Natural killer cell treated with Interleukin-12 subunit alpha and Interleukin-12 subunit beta and Interleukin-15 and Interleukin-18, amount 100 ng/mL, for 72 hours (primary cell): ENCODE measurements at regions not wholly inside any gene's neighbourhood (a gene's known extent, or its start where the extent isn't known, plus 50 kb on each side); places are given as distances from the start of the nearest gene placed in this dataset.

Source experiments
- ATAC-seq, 2 donors: fragments of 150-1000 bp; cut with Tn5 transposase in 1 of 2; sonication (Bioruptor Pico), chemical (Tn5 transposase) in 1 of 2; 2 replicates each; pipeline ENCODE4 v1.10.0; 2021
- DNase-seq: peaks from one replicate; pipeline ENCODE4 v3.0.0; 2022; ENCODE audit warnings: low spot score
- H3K27ac Mint-ChIP-seq, 2 donors: 1 replicate in 1 of 2; 2 replicates in 1 of 2; pipeline ENCODE4 v1.8.0; 2022; ENCODE audit warnings: mixed read lengths in 2 of 2, mild to moderate bottlenecking in 1 of 2, moderate library complexity in 1 of 2
- H3K27me3 Mint-ChIP-seq, 2 donors: 1 replicate in 1 of 2; 2 replicates in 1 of 2; pipeline ENCODE4 v1.8.0; 2022; ENCODE audit warnings: mixed read lengths in 2 of 2
- H3K36me3 Mint-ChIP-seq: one replicate; pipeline ENCODE4 v1.8.0; 2022; ENCODE audit warnings: mixed read lengths
- H3K4me1 Mint-ChIP-seq, 2 donors: 1 replicate in 1 of 2; 2 replicates in 1 of 2; pipeline ENCODE4 v1.8.0; 2022; ENCODE audit warnings: low read depth in 2 of 2, mixed read lengths in 2 of 2, mild to moderate bottlenecking in 1 of 2
- H3K4me3 Mint-ChIP-seq: one replicate; pipeline ENCODE4 v1.8.0; 2022; ENCODE audit warnings: mixed read lengths
- H3K9me3 Mint-ChIP-seq: 2 replicates; pipeline ENCODE4 v1.8.0; 2022; ENCODE audit warnings: mixed read lengths

GRCh38 chrX:10722851-10723250, 102.5 kb upstream of the MID1 start:
- Mint-ChIP-seq H3K4me3 (no peak overlapping the region), H3K36me3 (no peaks in the 10 kb centered on the region), H3K27me3 (no peaks in the 10 kb centered on the region), H3K27ac (no peak overlapping the region), H3K4me1 (no peaks in the 10 kb centered on the region), H3K9me3 (no peaks in the 10 kb centered on the region)
- no peak for DNase-seq
- no peak for ATAC-seq

- H3K27ac Mint-ChIP-seq = no peak overlapping the region
- DNase-seq (no peak), ATAC-seq (no peak)
- H3K4me1 Mint-ChIP-seq = no peaks in the 10 kb centered on the region
- H3K36me3 Mint-ChIP-seq = no peaks in the 10 kb centered on the region
- H3K4me3 Mint-ChIP-seq = no peak overlapping the region
- no peaks in the 10 kb centered on the region for H3K27me3 Mint-ChIP-seq
- no peaks in the 10 kb centered on the region for H3K9me3 Mint-ChIP-seq
These were observed 104.7 kb upstream of the MID1 start for GRCh38 chrX:10725071-10725470.

GRCh38 chrX:10726647-10727046, 106.3 kb upstream of the MID1 start:
- ATAC-seq (no peak), DNase-seq (no peak)
- Mint-ChIP-seq H3K4me1 (no peaks in the 10 kb centered on the region), H3K27me3 (no peaks in the 10 kb centered on the region), H3K4me3 (no peak overlapping the region), H3K27ac (no peak overlapping the region), H3K9me3 (no peaks in the 10 kb centered on the region), H3K36me3 (no peaks in the 10 kb centered on the region)

GRCh38 chrX:10728806-10729389, 108.5 kb upstream of the MID1 start:
- Mint-ChIP-seq H3K4me1 (no peaks in the 10 kb centered on the region), H3K4me3 (no peak overlapping the region), H3K27me3 (peaks cover 0 to under 1% of the 10 kb centered on the region in 2 donors), H3K9me3 (no peaks in the 10 kb centered on the region), H3K27ac (no peak overlapping the region), H3K36me3 (no peaks in the 10 kb centered on the region)
- ATAC-seq = no peak
- DNase-seq = no peak

GRCh38 chrX:10739426-10739825, 119.0 kb upstream of the MID1 start:
- DNase-seq (no peak), ATAC-seq (no peak)
- Mint-ChIP-seq H3K36me3 (no peaks in the 10 kb centered on the region), H3K4me1 (no peaks in the 10 kb centered on the region), H3K27ac (no peak overlapping the region), H3K9me3 (no peaks in the 10 kb centered on the region), H3K4me3 (no peak overlapping the region), H3K27me3 (peaks cover 0 to 4% of the 10 kb centered on the region in 2 donors)

- DNase-seq = no peak
- H3K9me3 Mint-ChIP-seq = no peaks in the 10 kb centered on the region
- no peak overlapping the region for H3K27ac Mint-ChIP-seq
- H3K27me3 Mint-ChIP-seq = peaks cover 0 to 8% of the 10 kb centered on the region in 2 donors
- H3K36me3 Mint-ChIP-seq = no peaks in the 10 kb centered on the region
- ATAC-seq = no peak
- H3K4me3 Mint-ChIP-seq = no peak overlapping the region
- no peaks in the 10 kb centered on the region for H3K4me1 Mint-ChIP-seq
These were observed 120.6 kb upstream of the MID1 start for GRCh38 chrX:10741003-10741402.

GRCh38 chrX:10741550-10741949, 121.2 kb upstream of the MID1 start:
- no peaks in the 10 kb centered on the region for H3K4me1 Mint-ChIP-seq
- no peak for DNase-seq
- no peak overlapping the region for H3K4me3 Mint-ChIP-seq
- H3K9me3 Mint-ChIP-seq = no peaks in the 10 kb centered on the region
- H3K27ac Mint-ChIP-seq = no peak overlapping the region
- H3K36me3 Mint-ChIP-seq = no peaks in the 10 kb centered on the region
- peaks cover 0 to 8% of the 10 kb centered on the region in 2 donors for H3K27me3 Mint-ChIP-seq
- no peak for ATAC-seq

GRCh38 chrX:10743476-10743875, 123.1 kb upstream of the MID1 start:
- Mint-ChIP-seq H3K27me3 (peaks cover 0 to 8% of the 10 kb centered on the region in 2 donors), H3K36me3 (no peaks in the 10 kb centered on the region), H3K4me1 (no peaks in the 10 kb centered on the region), H3K4me3 (no peak overlapping the region), H3K9me3 (no peaks in the 10 kb centered on the region), H3K27ac (no peak overlapping the region)
- DNase-seq (no peak), ATAC-seq (no peak)

- no peak overlapping the region for H3K4me3 Mint-ChIP-seq
- H3K36me3 Mint-ChIP-seq = no peaks in the 10 kb centered on the region
- no peak overlapping the region for H3K27ac Mint-ChIP-seq
- ATAC-seq = no peak
- H3K4me1 Mint-ChIP-seq = no peaks in the 10 kb centered on the region
- no peak for DNase-seq
- no peaks in the 10 kb centered on the region for H3K9me3 Mint-ChIP-seq
- H3K27me3 Mint-ChIP-seq = peaks cover 0 to 8% of the 10 kb centered on the region in 2 donors
These were observed 123.6 kb upstream of the MID1 start for GRCh38 chrX:10744007-10744406.

GRCh38 chrX:10747975-10748374, 127.6 kb upstream of the MID1 start:
- no peak for DNase-seq
- ATAC-seq = no peak
- H3K9me3 Mint-ChIP-seq = no peaks in the 10 kb centered on the region
- no peak overlapping the region for H3K4me3 Mint-ChIP-seq
- H3K27ac Mint-ChIP-seq = no peak overlapping the region
- H3K36me3 Mint-ChIP-seq = no peaks in the 10 kb centered on the region
- no peaks in the 10 kb centered on the region for H3K4me1 Mint-ChIP-seq
- H3K27me3 Mint-ChIP-seq = peaks cover 0 to 10% of the 10 kb centered on the region in 2 donors

GRCh38 chrX:10749113-10749512, 128.7 kb upstream of the MID1 start:
- no peaks in the 10 kb centered on the region for H3K36me3 Mint-ChIP-seq
- DNase-seq = no peak
- no peaks in the 10 kb centered on the region for H3K4me1 Mint-ChIP-seq
- no peak overlapping the region for H3K27ac Mint-ChIP-seq
- ATAC-seq = no peak
- H3K9me3 Mint-ChIP-seq = no peaks in the 10 kb centered on the region
- H3K4me3 Mint-ChIP-seq = no peak overlapping the region
- H3K27me3 Mint-ChIP-seq = peaks cover 0 to 10% of the 10 kb centered on the region in 2 donors

- no peaks in the 10 kb centered on the region for H3K4me1 Mint-ChIP-seq
- no peaks in the 10 kb centered on the region for H3K9me3 Mint-ChIP-seq
- DNase-seq (no peak), ATAC-seq (no peak)
- no peaks in the 10 kb centered on the region for H3K36me3 Mint-ChIP-seq
- H3K27ac Mint-ChIP-seq = no peak overlapping the region
- no peak overlapping the region for H3K4me3 Mint-ChIP-seq
- H3K27me3 Mint-ChIP-seq = peaks cover 0 to 9% of the 10 kb centered on the region in 2 donors
These were observed 130.2 kb upstream of the MID1 start for GRCh38 chrX:10750581-10750980.

GRCh38 chrX:10753116-10753515, 132.7 kb upstream of the MID1 start:
- no peak for DNase-seq

GRCh38 chrX:10754445-10754844, 134.1 kb upstream of the MID1 start:
- Mint-ChIP-seq H3K9me3 (no peaks in the 10 kb centered on the region), H3K4me3 (no peak overlapping the region), H3K36me3 (no peaks in the 10 kb centered on the region), H3K4me1 (no peaks in the 10 kb centered on the region), H3K27me3 (peaks cover 0 to 4% of the 10 kb centered on the region in 2 donors), H3K27ac (no peak overlapping the region)
- ATAC-seq = no peak
- DNase-seq = no peak

More at GRCh38 chrX:10753116-10753515, 132.7 kb upstream of the MID1 start:
- Mint-ChIP-seq H3K4me1 (no peaks in the 10 kb centered on the region), H3K4me3 (no peak overlapping the region), H3K27me3 (peaks cover 0 to 4% of the 10 kb centered on the region in 2 donors), H3K9me3 (no peaks in the 10 kb centered on the region), H3K27ac (no peak overlapping the region), H3K36me3 (no peaks in the 10 kb centered on the region)
- no peak for ATAC-seq
